GM23338 (cell line): ENCODE measurements at regions not wholly inside any gene's neighbourhood (a gene's known extent, or its start where the extent isn't known, plus 50 kb on each side); places are given as distances from the start of the nearest gene placed in this dataset.

Experiments
- ATAC-seq: fragments of 200-7000 bp; cut with Tn5 transposase; 3 replicates; pipeline ENCODE4 v1.9.1; 2020
- DNase-seq: peaks from one replicate; pipeline ENCODE4 v3.0.0-alpha.2; 2015; ENCODE audit warnings: low spot score
- H2AFZ ChIP-seq: fragments of 200-600 bp; sonication (generic); 2 replicates; pipeline ENCODE4 v1.8.0; 2016; ENCODE audit warnings: antibody characterized with exemption, mild to moderate bottlenecking, moderate library complexity
- H3F3A ChIP-seq: fragments of 200-600 bp; sonication (generic); replicated peaks from 2 replicates; pipeline ENCODE4 v1.8.0; 2017; ENCODE audit warnings: antibody characterized with exemption, mixed run types, low read depth
- H3K27ac ChIP-seq: fragments of 200-600 bp; sonication (generic); 2 replicates; pipeline ENCODE4 v1.6.1; 2016; ENCODE audit warnings: low read depth
- H3K27me3 ChIP-seq: fragments of 200-600 bp; sonication (generic); 2 replicates; pipeline ENCODE4 v1.8.0; 2016; ENCODE audit warnings: mild to moderate bottlenecking, mixed run types, moderate library complexity; ENCODE audit not compliant: insufficient read depth
- H3K36me3 ChIP-seq: fragments of 200-600 bp; sonication (generic); 2 replicates; pipeline ENCODE4 v1.8.0; 2016; ENCODE audit warnings: mild to moderate bottlenecking; ENCODE audit not compliant: insufficient read depth
- H3K4me1 ChIP-seq: fragments of 200-600 bp; sonication (generic); 2 replicates; pipeline ENCODE4 v1.8.0; 2016; ENCODE audit warnings: mild to moderate bottlenecking, moderate library complexity; ENCODE audit not compliant: insufficient read depth
- H3K4me2 ChIP-seq: fragments of 200-600 bp; sonication (generic); 2 replicates; pipeline ENCODE4 v1.7.1; 2017; ENCODE audit warnings: mixed run types
- H3K4me3 ChIP-seq: fragments of 200-600 bp; sonication (generic); 2 replicates; pipeline ENCODE4 v1.6.1; 2016; ENCODE audit warnings: mixed run types
- H3K79me2 ChIP-seq: fragments of 200-600 bp; sonication (generic); replicated peaks from 2 replicates; pipeline ENCODE4 v1.8.0; 2017; ENCODE audit warnings: mild to moderate bottlenecking; ENCODE audit not compliant: insufficient read depth
- H3K9me2 ChIP-seq: fragments of 200-600 bp; sonication (generic); 2 replicates; pipeline ENCODE4 v1.8.0; 2017; ENCODE audit not compliant: insufficient read depth
- H4K20me1 ChIP-seq: fragments of 200-600 bp; sonication (generic); replicated peaks from 2 replicates; pipeline ENCODE4 v1.8.0; 2017; ENCODE audit warnings: mild to moderate bottlenecking; ENCODE audit not compliant: insufficient read depth
- H3K27ac Mint-ChIP-seq: 2 replicates; pipeline ENCODE4 v1.8.0; 2020; ENCODE audit warnings: inconsistent platforms, mild to moderate bottlenecking, moderate library complexity, mixed read lengths
- H3K27me3 Mint-ChIP-seq: 3 replicates; pipeline ENCODE4 v1.8.0; 2022; ENCODE audit warnings: low read depth, mild to moderate bottlenecking, moderate library complexity, mixed read lengths, inconsistent platforms; ENCODE audit not compliant: insufficient read depth, poor library complexity
- H3K36me3 Mint-ChIP-seq: 3 replicates; pipeline ENCODE4 v1.8.0; 2021; ENCODE audit warnings: low read depth, mild to moderate bottlenecking, inconsistent platforms, moderate library complexity, mixed read lengths
- H3K4me1 Mint-ChIP-seq: 3 replicates; pipeline ENCODE4 v1.8.0; 2020; ENCODE audit warnings: mild to moderate bottlenecking, inconsistent platforms, mixed read lengths
- H3K4me3 Mint-ChIP-seq: 3 replicates; pipeline ENCODE4 v1.8.0; 2021; ENCODE audit warnings: moderate library complexity, mild to moderate bottlenecking, inconsistent platforms, mixed read lengths
- H3K9me3 Mint-ChIP-seq: 3 replicates; pipeline ENCODE4 v1.8.0; 2020; ENCODE audit warnings: moderate library complexity, mild to moderate bottlenecking, inconsistent platforms, mixed read lengths
- CREB1 ChIP-seq: fragments of 250-450 bp; sonication (Bioruptor Pico); IDR thresholded peaks from 2 replicates; pipeline ENCODE4 v1.5.0; 2020; ENCODE audit warnings: low read depth, mild to moderate bottlenecking, moderate library complexity
- EZH2phosphoT487 ChIP-seq: fragments of 200-600 bp; sonication (generic); IDR thresholded peaks from one replicate; pipeline ENCODE4 v1.8.1; 2018; ENCODE audit warnings: antibody characterized with exemption; ENCODE audit not compliant: unreplicated experiment
- JUNB ChIP-seq: IDR thresholded peaks from one replicate; pipeline ENCODE4 v1.6.1; 2016; ENCODE audit warnings: antibody characterized with exemption; ENCODE audit not compliant: unreplicated experiment
- POLR2AphosphoS5 ChIP-seq: IDR thresholded peaks from 2 replicates; pipeline ENCODE4 v1.6.1; 2016; ENCODE audit warnings: antibody characterized with exemption, low read depth
- STAT1 ChIP-seq: IDR thresholded peaks from one replicate; pipeline ENCODE4 v1.6.1; 2016; ENCODE audit warnings: antibody characterized with exemption; ENCODE audit not compliant: unreplicated experiment
- ZNF114 ChIP-seq: fragments of 250-450 bp; sonication (Bioruptor Pico); IDR thresholded peaks from 2 replicates; pipeline ENCODE4 v1.5.0; 2020; ENCODE audit warnings: mild to moderate bottlenecking, moderate library complexity
- ZNF331 ChIP-seq: fragments of 250-450 bp; sonication (Bioruptor Pico); IDR thresholded peaks from 2 replicates; pipeline ENCODE4 v1.5.0; 2020; ENCODE audit warnings: low read depth, mild to moderate bottlenecking, moderate library complexity

- Histone ChIP-seq H4K20me1 (no peaks in the 10 kb centered on the region), H3K4me1 (no peaks in the 10 kb centered on the region), H3K27me3 (no peaks in the 10 kb centered on the region), H3K4me2 (no peak overlapping the region), H3K27ac (no peak overlapping the region), H3K36me3 (peaks cover 20% of the 10 kb centered on the region; the same call in 1 of the 2 replicates), H3F3A (no peaks in the 10 kb centered on the region), H2AFZ (no peak overlapping the region), H3K9me2 (0 out of 2 replicates have a peak, but pooled peaks cover 9% of the 10 kb centered on the region), H3K79me2 (no peaks in the 10 kb centered on the region), H3K4me3 (no peak overlapping the region)
- peaks cover 34% of the 10 kb centered on the region for H3K36me3 Mint-ChIP-seq
- no peak overlapping the region for H3K27ac Mint-ChIP-seq
- peaks cover 2% of the 10 kb centered on the region for H3K27me3 Mint-ChIP-seq
- no peak for ATAC-seq
- H3K4me1 Mint-ChIP-seq = no peaks in the 10 kb centered on the region
- H3K9me3 Mint-ChIP-seq = peaks cover 49% of the 10 kb centered on the region
- TF ChIP-seq POLR2AphosphoS5 (no peak), CREB1 (CRISPR knock-in tag) (no peak), ZNF114 (CRISPR knock-in tag) (no peak)
- no peak for DNase-seq
- H3K4me3 Mint-ChIP-seq = no peak overlapping the region
Measured at GRCh38 chr2:16061441-16062217, 121.3 kb downstream of the MYCN start.

DNA sequence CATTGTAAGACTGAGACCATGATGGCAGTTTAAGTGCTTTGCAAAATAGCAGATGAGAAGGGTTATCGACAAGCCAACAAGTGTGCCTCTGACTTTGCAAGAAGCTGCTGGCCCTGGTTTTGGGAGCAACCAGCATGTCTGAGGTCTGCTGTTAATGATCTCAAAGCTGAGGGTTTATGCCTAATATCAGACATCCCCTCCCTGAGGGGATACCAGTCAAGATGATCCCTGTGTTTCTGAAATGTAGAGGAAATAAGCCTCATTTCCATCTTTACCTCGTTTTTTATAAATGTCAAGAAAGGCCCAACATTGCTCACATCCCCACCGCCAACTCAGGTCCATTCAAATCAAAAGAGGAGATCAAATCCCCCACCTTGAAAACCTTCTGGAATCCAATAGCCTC, 120.6 kb downstream of the MYCN start:
- ATAC-seq = no peak
- Histone ChIP-seq H3K4me1 (0 out of 2 replicates have a peak, but pooled peaks cover under 1% of the 10 kb centered on the region), H3F3A (no peaks in the 10 kb centered on the region), H3K9me2 (0 out of 2 replicates have a peak, but pooled peaks cover 9% of the 10 kb centered on the region), H2AFZ (no peak overlapping the region), H3K4me3 (no peak overlapping the region), H3K27ac (no peak overlapping the region), H4K20me1 (no peaks in the 10 kb centered on the region), H3K4me2 (no peak overlapping the region), H3K79me2 (no peaks in the 10 kb centered on the region), H3K27me3 (no peaks in the 10 kb centered on the region), H3K36me3 (peaks cover 20% of the 10 kb centered on the region; the same call in 1 of the 2 replicates)
- Mint-ChIP-seq H3K36me3 (peaks cover 34% of the 10 kb centered on the region), H3K9me3 (peaks cover 49% of the 10 kb centered on the region), H3K4me1 (peaks cover 4% of the 10 kb centered on the region), H3K27ac (no peak overlapping the region), H3K27me3 (peaks cover 3% of the 10 kb centered on the region), H3K4me3 (no peak overlapping the region)
- no peak for TF ChIP-seq EZH2phosphoT487
- no peak for TF ChIP-seq ZNF331
- no peak for TF ChIP-seq POLR2AphosphoS5
- no peak for TF ChIP-seq JUNB
- DNase-seq = no peak

DNA sequence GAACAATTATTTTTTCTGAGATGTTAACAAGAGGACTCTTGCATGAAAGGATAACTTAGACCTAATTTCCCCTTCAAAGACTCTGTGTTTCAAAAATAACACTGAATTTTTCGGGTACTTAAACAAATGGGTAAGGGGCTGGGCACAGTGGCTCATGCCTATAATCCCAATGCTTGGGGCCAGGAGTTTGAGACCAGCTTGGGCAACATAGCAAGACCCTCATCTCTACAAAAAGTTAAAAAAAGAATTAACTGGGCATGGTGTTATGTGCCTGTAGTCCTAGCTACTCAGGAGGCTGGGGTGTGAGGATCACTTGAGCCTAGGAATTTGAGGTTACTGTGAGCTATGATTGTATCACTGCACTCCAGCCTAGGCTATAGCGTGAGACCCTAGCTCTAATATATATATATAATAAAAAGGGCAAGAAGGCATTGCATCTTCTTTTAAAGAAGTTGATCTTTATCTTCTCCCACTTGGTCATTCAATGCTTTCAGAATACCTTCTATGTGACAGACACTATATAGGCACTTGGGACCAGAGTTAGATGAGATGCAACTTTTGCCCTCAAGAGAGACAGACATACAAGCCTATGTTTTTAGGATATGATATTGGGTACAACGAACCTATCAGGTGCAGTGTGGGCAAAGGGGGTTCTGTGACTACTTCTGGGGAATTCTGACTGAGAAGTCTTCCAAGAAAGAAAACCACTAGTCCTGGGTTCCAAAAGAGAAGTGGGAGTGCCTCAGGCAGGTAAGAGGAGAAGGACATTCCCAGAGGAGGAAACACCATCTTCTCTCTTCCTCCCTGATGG, 120.0 kb downstream of the MYCN start:
- Histone ChIP-seq H3K27me3 (no peaks in the 10 kb centered on the region), H2AFZ (no peak overlapping the region), H3K4me2 (no peak overlapping the region), H3F3A (no peaks in the 10 kb centered on the region), H3K4me3 (no peak overlapping the region), H3K4me1 (peaks cover 7% of the 10 kb centered on the region; the same call in 1 of the 2 replicates), H3K79me2 (no peaks in the 10 kb centered on the region), H3K36me3 (peaks cover 20% of the 10 kb centered on the region; the same call in 1 of the 2 replicates), H3K27ac (no peak overlapping the region), H4K20me1 (no peaks in the 10 kb centered on the region), H3K9me2 (0 out of 2 replicates have a peak, but pooled peaks cover 9% of the 10 kb centered on the region)
- no peak for DNase-seq
- peaks cover 3% of the 10 kb centered on the region for H3K27me3 Mint-ChIP-seq
- TF ChIP-seq CREB1 (CRISPR knock-in tag) (no peak), STAT1 (no peak), ZNF331 (no peak)
- ATAC-seq = no peak
- no peak overlapping the region for H3K27ac Mint-ChIP-seq
- peaks cover 46% of the 10 kb centered on the region for H3K9me3 Mint-ChIP-seq
- no peak overlapping the region for H3K4me3 Mint-ChIP-seq
- H3K4me1 Mint-ChIP-seq = peaks cover 7% of the 10 kb centered on the region
- peaks cover 34% of the 10 kb centered on the region for H3K36me3 Mint-ChIP-seq
